IMR-90 (cell line): ENCODE measurements at regions not wholly inside any gene's neighbourhood (a gene's known extent, or its start where the extent isn't known, plus 50 kb on each side); places are given as distances from the start of the nearest gene placed in this dataset.

Experiments used
- ATAC-seq: fragments of 200-7000 bp; cut with Tn5 transposase; 2 replicates; pipeline ENCODE4 v1.9.1; 2020; ENCODE audit warnings: low read depth, mild to moderate bottlenecking, moderate library complexity
- BruUV-seq: library from RNA; stranded (reverse); fragments of 400-500 nt; replicated peaks from 2 replicates; lab custom pipeline; 2021; lab: Mats Ljungman, UMichigan
- CTCF ChIA-PET: fragments of 300-600 bp; formaldehyde crosslinking; extraction: SDS; loops from one replicate; lab custom pipeline; 2021; ENCODE audit warnings: antibody characterized with exemption; lab: Yijun Ruan, JAX
- POLR2A ChIA-PET: fragments of 300-600 bp; sonication (Branson Sonifier 250); formaldehyde crosslinking; loops from one replicate; lab custom pipeline; 2022; ENCODE audit warnings: antibody characterized with exemption; ENCODE audit not compliant: unreplicated experiment; lab: Charles Lee
- DNase-seq: peaks from one replicate; pipeline ENCODE4 v3.0.0; 2013
- H2AFZ ChIP-seq: replicated peaks from 2 replicates; pipeline ENCODE3; 2013; ENCODE audit warnings: low read length, mild to moderate bottlenecking; ENCODE audit not compliant: poor library complexity
- H2AK5ac ChIP-seq: 2 replicates; pipeline ENCODE4 v1.6.1; 2013; ENCODE audit warnings: low read depth, low read length, inconsistent platforms
- H2AK9ac ChIP-seq: replicated peaks from 2 replicates; pipeline ENCODE3; 2013; ENCODE audit warnings: mild to moderate bottlenecking, low read depth, low read length, moderate library complexity; ENCODE audit not compliant: poor library complexity
- H2BK120ac ChIP-seq: 2 replicates; pipeline ENCODE4 v1.6.1; 2013; ENCODE audit warnings: low read depth, low read length, inconsistent platforms
- H2BK15ac ChIP-seq: 3 replicates; pipeline ENCODE4 v1.6.1; 2013; ENCODE audit warnings: low read depth, low read length, inconsistent platforms
- H2BK20ac ChIP-seq: 2 replicates; pipeline ENCODE4 v1.6.1; 2013; ENCODE audit warnings: low read depth, mild to moderate bottlenecking, inconsistent platforms, low read length, moderate library complexity
- H2BK5ac ChIP-seq: 2 replicates; pipeline ENCODE4 v1.6.1; 2013; ENCODE audit warnings: mild to moderate bottlenecking, low read depth, low read length, inconsistent platforms; ENCODE audit not compliant: poor library complexity, severe bottlenecking
- H3K14ac ChIP-seq: replicated peaks from 2 replicates; pipeline ENCODE4 v1.6.1; 2013; ENCODE audit warnings: low read depth, low read length, inconsistent platforms
- H3K18ac ChIP-seq: 2 replicates; pipeline ENCODE4 v1.6.1; 2013; ENCODE audit warnings: low read depth, low read length, control low read depth
- H3K23ac ChIP-seq: 2 replicates; pipeline ENCODE4 v1.6.1; 2013; ENCODE audit warnings: low read depth, low read length, inconsistent platforms
- H3K27ac ChIP-seq: 2 replicates; pipeline ENCODE4 v1.5.1; 2013; ENCODE audit warnings: mild to moderate bottlenecking, control low read depth, low read length; ENCODE audit not compliant: insufficient read depth
- H3K27me3 ChIP-seq: 2 replicates; pipeline ENCODE4 v1.6.1; 2013; ENCODE audit warnings: low read length; ENCODE audit not compliant: control insufficient read depth, insufficient read depth
- H3K36me3 ChIP-seq: 2 replicates; pipeline ENCODE4 v1.6.1; 2013; ENCODE audit warnings: low read length, mixed read lengths; ENCODE audit not compliant: control insufficient read depth, insufficient read depth
- H3K4ac ChIP-seq: 2 replicates; pipeline ENCODE4 v1.6.1; 2013; ENCODE audit warnings: low read depth, low read length, inconsistent platforms
- H3K4me1 ChIP-seq: 2 replicates; pipeline ENCODE4 v1.6.1; 2013; ENCODE audit warnings: low read length, mixed read lengths; ENCODE audit not compliant: control insufficient read depth, insufficient read depth
- H3K4me2 ChIP-seq: 2 replicates; pipeline ENCODE4 v1.6.1; 2013; ENCODE audit warnings: low read depth, mild to moderate bottlenecking, control low read depth, low read length, moderate library complexity
- H3K4me3 ChIP-seq: 2 replicates; pipeline ENCODE4 v1.5.1; 2013; ENCODE audit warnings: low read depth, mild to moderate bottlenecking, control low read depth, low read length, moderate library complexity; ENCODE audit not compliant: insufficient read depth
- H3K56ac ChIP-seq: 2 replicates; pipeline ENCODE4 v1.6.1; 2013; ENCODE audit warnings: low read length, inconsistent platforms; ENCODE audit not compliant: insufficient read depth; ENCODE audit errors: extremely low read depth
- H3K79me1 ChIP-seq, 2 experiments: 2 replicates each; pipeline ENCODE4 v1.6.1; 2013; ENCODE audit warnings: low read length in 2 of 2, inconsistent platforms in 1 of 2, low read depth in 1 of 2
- H3K9ac ChIP-seq: 2 replicates; pipeline ENCODE4 v1.6.1; 2013; ENCODE audit warnings: low read depth, low read length, control low read depth
- H3K9me1 ChIP-seq: 2 replicates; pipeline ENCODE4 v1.6.1; 2013; ENCODE audit warnings: low read length, inconsistent platforms; ENCODE audit not compliant: insufficient read depth
- H3K9me3 ChIP-seq: 2 replicates; pipeline ENCODE4 v1.6.1; 2013; ENCODE audit warnings: low read length; ENCODE audit not compliant: control insufficient read depth, insufficient read depth
- H4K20me1 ChIP-seq: 2 replicates; pipeline ENCODE4 v1.6.1; 2013; ENCODE audit warnings: low read length, inconsistent platforms; ENCODE audit not compliant: insufficient read depth
- H4K5ac ChIP-seq: 2 replicates; pipeline ENCODE4 v1.6.1; 2013; ENCODE audit warnings: mild to moderate bottlenecking, low read depth, low read length, control low read depth
- H4K8ac ChIP-seq, 2 experiments: 2 replicates each; pipeline ENCODE4 v1.6.1; 2013; ENCODE audit warnings: low read depth in 2 of 2, low read length in 2 of 2, control low read depth in 1 of 2, inconsistent platforms in 1 of 2
- H4K91ac ChIP-seq: 2 replicates; pipeline ENCODE4 v1.6.1; 2013; ENCODE audit warnings: low read depth, low read length, inconsistent platforms; ENCODE audit not compliant: insufficient read depth
- CHD1 ChIP-seq: IDR thresholded peaks from 2 replicates; pipeline ENCODE4 v1.6.1; 2012; ENCODE audit warnings: low read depth, low read length, improper control_type of control experiment
- CTCF ChIP-seq: conservative IDR thresholded peaks from 2 replicates; pipeline ENCODE4 v1.5.1; 2012; ENCODE audit warnings: mild to moderate bottlenecking, low read depth, low read length, improper control_type of control experiment
- MAFK ChIP-seq: IDR thresholded peaks from 2 replicates; pipeline ENCODE4 v1.6.1; 2012; ENCODE audit warnings: low read depth, low read length, improper control_type of control experiment
- MAZ ChIP-seq: IDR thresholded peaks from 2 replicates; pipeline ENCODE4 v1.6.1; 2012; ENCODE audit warnings: low read depth, mild to moderate bottlenecking, low read length, improper control_type of control experiment, moderate library complexity, borderline replicate concordance
- MXI1 ChIP-seq: IDR thresholded peaks from 2 replicates; pipeline ENCODE4 v1.6.1; 2012; ENCODE audit warnings: low read depth, mild to moderate bottlenecking, low read length, moderate library complexity, borderline replicate concordance
- NFE2L2 ChIP-seq: fragments of 150-350 bp; IDR thresholded peaks from 2 replicates; pipeline ENCODE4 v1.6.1; 2016; ENCODE audit warnings: low read depth, mild to moderate bottlenecking, low read length
- RAD21 ChIP-seq: IDR thresholded peaks from 2 replicates; pipeline ENCODE4 v1.6.1; 2012; ENCODE audit warnings: low read length, improper control_type of control experiment
- RCOR1 ChIP-seq: IDR thresholded peaks from 2 replicates; pipeline ENCODE4 v1.6.1; 2012; ENCODE audit warnings: mild to moderate bottlenecking, low read length, improper control_type of control experiment; ENCODE audit not compliant: insufficient replicate concordance
- RFX5 ChIP-seq: IDR thresholded peaks from 2 replicates; pipeline ENCODE4 v1.8.0; 2012; ENCODE audit warnings: low read depth, mild to moderate bottlenecking, low read length, moderate library complexity
- WGBS, 2 experiments: methylation state at CpG; one replicate each; pipeline versions ENCODE4 v1.1.5 to v1.1.7; 2013; ENCODE audit warnings: missing lambda C conversion rate in 2 of 2; ENCODE audit not compliant: insufficient read length in 1 of 2; ENCODE audit errors: extremely low coverage in 2 of 2; 5-methylcytosine and 5-hydroxymethylcytosine counted together
- dilution Hi-C: fragments of 300-500 bp; cut with HindIII; formaldehyde crosslinking; loops from one replicate; pipeline ENCODE4 v1.14.3; 2018; ENCODE audit warnings: low sequenced_read_pairs; ENCODE audit not compliant: unreplicated experiment
- in situ Hi-C: fragments of 300-500 bp; cut with MboI; formaldehyde crosslinking; loops from 3 replicates; pipeline ENCODE4 v1.14.3; 2019; ENCODE audit warnings: low sequenced_read_pairs, inconsistent platforms, mixed read lengths
- intact Hi-C: fragments of 100-400 bp; cut with micrococcal nuclease; formaldehyde crosslinking; loops from 2 replicates; pipeline ENCODE4 v1.10.0; 2022

DNA sequence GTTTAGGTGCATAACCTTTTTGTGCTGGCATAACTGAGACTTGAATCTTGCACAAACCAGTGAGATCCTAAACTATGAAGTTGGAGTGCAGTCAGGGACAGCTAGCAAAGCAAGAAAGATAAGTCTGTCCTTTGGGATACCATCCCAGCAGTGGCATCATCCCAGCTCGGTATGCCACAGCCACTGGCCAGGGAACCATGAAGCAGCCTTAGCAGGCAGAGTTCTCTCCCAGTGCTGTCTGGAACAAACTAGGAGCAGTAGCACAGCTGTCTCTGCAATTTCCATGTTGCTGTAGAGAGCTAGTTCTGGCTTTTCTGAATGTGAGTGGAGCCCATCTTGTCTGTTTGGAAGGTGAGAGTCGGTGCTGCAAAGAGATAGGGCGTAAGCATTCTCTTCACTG lies 130.3 kb downstream of the DTWD1 start:
- Histone ChIP-seq H2AK9ac (no peak overlapping the region), H3K14ac (no peak overlapping the region), H3K4ac (no peak overlapping the region), H3K4me2 (no peak overlapping the region), H3K56ac (no peak overlapping the region), H3K27ac (no peak overlapping the region), H2AFZ (no peak overlapping the region), H3K27me3 (no peaks in the 10 kb centered on the region), H3K9ac (no peak overlapping the region), H2BK5ac (no peak overlapping the region), H3K9me3 (no peaks in the 10 kb centered on the region), H3K79me1 (no peaks in the 10 kb centered on the region), H3K18ac (no peak overlapping the region), H3K9me1 (no peaks in the 10 kb centered on the region), H3K36me3 (no peaks in the 10 kb centered on the region), H4K20me1 (no peaks in the 10 kb centered on the region), H3K23ac (no peak overlapping the region), H3K4me1 (no peaks in the 10 kb centered on the region), H2BK120ac (no peak overlapping the region), H4K5ac (no peak overlapping the region), H2BK15ac (no peak overlapping the region), H2BK20ac (no peak overlapping the region), H3K4me3 (no peak overlapping the region), H4K91ac (no peak overlapping the region), H2AK5ac (no peak overlapping the region), H4K8ac (no peak overlapping the region)
- ATAC-seq (no peak), DNase-seq (no peak)
- dilution Hi-C loops (no loop called here), intact Hi-C loops (no loop called here), in situ Hi-C loops (no loop called here)
- POLR2A ChIA-PET = no interaction called here
- CTCF ChIA-PET = interaction anchor here (0.6 kb wide), 1 partner anchor 475 kb away, joined by 3 read pairs; no protein-coding TSS in a partner anchor
- WGBS, 2 experiments = no CpG with 5 or more reads among the region's 3 CpGs
- TF ChIP-seq MAZ (no peak), NFE2L2 (no peak), MAFK (no peak), CTCF (no peak), CHD1 (no peak), RFX5 (no peak), MXI1 (no peak), RAD21 (no peak), RCOR1 (no peak)
- no TSS peak for BruUV-seq
